Dermis blood vessel endothelial cell (primary cell): ENCODE measurements at regions not wholly inside any gene's neighbourhood (a gene's known extent, or its start where the extent isn't known, plus 50 kb on each side); places are given as distances from the start of the nearest gene placed in this dataset.
"Not testable (repeated sequence)": the region's sequence is repeated elsewhere in the genome, so short reads cannot be mapped to it uniquely, and the experiment has no call there.

Source experiments
- DNase-seq: peaks from one replicate; pipeline ENCODE4 v3.0.0; 2010

- no peak for DNase-seq
Observed at GRCh38 chr20:41716436-41716835, 98.3 kb upstream of the CHD6 start.

- DNase-seq: no peak
Observed at GRCh38 chr20:41715526-41715925, 97.3 kb upstream of the CHD6 start.

GRCh38 chr20:41714030-41714429 lies 95.9 kb upstream of the CHD6 start:
- no peak for DNase-seq

GRCh38 chr20:41704896-41705295 lies 86.7 kb upstream of the CHD6 start:
- no peak for DNase-seq

GRCh38 chr20:41702647-41703046 lies 84.5 kb upstream of the CHD6 start:
- no peak for DNase-seq

GRCh38 chr20:41701588-41702348 lies 83.6 kb upstream of the CHD6 start:
- no peak for DNase-seq

GRCh38 chr20:41699673-41700072 lies 81.5 kb upstream of the CHD6 start:
- not testable (repeated sequence) for DNase-seq

- peak; percentile 60 for DNase-seq
Observed at GRCh38 chr20:41697861-41698559, 79.8 kb upstream of the CHD6 start.

GRCh38 chr20:41696428-41696827 lies 78.3 kb upstream of the CHD6 start:
- DNase-seq: peak; percentile 5

- DNase-seq: no peak
Observed at GRCh38 chr20:41694796-41695195, 76.6 kb upstream of the CHD6 start.

- peak; percentile 94 for DNase-seq
Observed at GRCh38 chr20:41693136-41693979, 75.2 kb upstream of the CHD6 start.

GRCh38 chr20:41692479-41693135 lies 74.4 kb upstream of the CHD6 start:
- DNase-seq: peak; percentile 72

GRCh38 chr20:41691443-41691842 lies 73.3 kb upstream of the CHD6 start:
- DNase-seq: no peak

- DNase-seq: no peak
Observed at GRCh38 chr20:41690702-41691101, 72.5 kb upstream of the CHD6 start.

- no peak for DNase-seq
Observed at GRCh38 chr20:41686961-41687360, 68.8 kb upstream of the CHD6 start.

GRCh38 chr20:41685145-41685544 lies 67.0 kb upstream of the CHD6 start:
- not testable (repeated sequence) for DNase-seq

- DNase-seq: no peak
Observed at GRCh38 chr20:41678799-41679198, 60.6 kb upstream of the CHD6 start.

- DNase-seq: no peak
Observed at GRCh38 chr20:41672282-41672681, 54.1 kb upstream of the CHD6 start.

GRCh38 chr20:41671143-41671542 lies 53.0 kb upstream of the CHD6 start:
- DNase-seq: no peak

- DNase-seq: no peak
Observed at GRCh38 chr20:41670631-41671030, 52.5 kb upstream of the CHD6 start.

- DNase-seq: no peak
Observed at GRCh38 chr20:41669708-41670263, 51.6 kb upstream of the CHD6 start.

GRCh38 chr20:41668057-41668749 lies 50.0 kb upstream of the CHD6 start:
- no peak for DNase-seq
